Activated effector memory CD4-positive, alpha-beta T cell treated with anti-CD3 and anti-CD28 coated beads, Interleukin-2, amount 50 U/mL, for 16 hours (primary cell): ENCODE measurements at regions not wholly inside any gene's neighbourhood (a gene's known extent, or its start where the extent isn't known, plus 50 kb on each side); places are given as distances from the start of the nearest gene placed in this dataset.
A peak's percentile ranks its signal among the peaks of the same experiment; 100 is the strongest.
"Not testable (repeated sequence)": the region's sequence is repeated elsewhere in the genome, so short reads cannot be mapped to it uniquely, and the experiment has no call there.

Experiments
- DNase-seq: peaks from one replicate; pipeline ENCODE4 v3.0.0-alpha.2; 2020

GRCh38 chr18:34942276-34942675, 98.9 kb upstream of the MAPRE2 start:
- no peak for DNase-seq

DNA sequence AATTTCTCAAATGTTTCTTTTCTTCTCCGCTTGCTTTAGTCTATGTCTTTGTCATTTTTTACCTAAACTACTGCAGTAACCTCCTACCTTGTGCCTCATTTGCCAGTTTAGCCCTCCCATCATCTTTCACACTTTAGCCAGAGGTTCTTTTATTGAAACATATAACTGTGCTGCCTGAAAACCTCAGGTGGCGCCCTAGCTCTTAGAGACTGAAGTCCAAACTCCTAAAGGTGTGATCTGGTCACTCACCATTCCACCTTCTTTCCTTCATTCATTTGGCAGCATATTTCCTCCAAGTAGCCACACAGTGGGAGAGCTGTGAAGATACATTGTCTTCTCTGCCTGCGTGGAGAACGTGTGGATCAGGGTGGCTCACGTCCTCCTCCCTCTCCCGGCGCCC, 98.2 kb upstream of the MAPRE2 start:
- DNase-seq = no peak

DNA sequence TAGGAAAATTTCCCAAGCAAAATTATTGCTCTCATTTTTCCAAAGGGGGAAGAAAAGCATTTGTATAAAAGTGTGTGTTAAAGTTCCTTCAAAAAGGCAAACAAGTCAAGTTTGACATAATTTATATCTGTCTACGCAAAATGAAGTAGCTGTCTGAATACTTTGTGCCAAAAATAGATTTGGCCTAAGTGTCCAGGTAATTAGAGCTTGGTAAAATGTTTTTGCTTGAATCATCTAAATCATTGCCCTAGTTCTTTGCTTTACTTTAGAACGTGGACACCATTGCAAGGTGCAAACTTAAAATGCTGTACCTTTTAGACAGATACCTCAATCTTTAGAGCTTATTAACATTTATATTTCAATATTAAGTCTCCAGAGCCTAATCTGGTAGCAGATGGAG, 97.6 kb upstream of the MAPRE2 start:
- no peak for DNase-seq

- no peak for DNase-seq
Observed at GRCh38 chr18:34947711-34948125, 93.5 kb upstream of the MAPRE2 start.

- DNase-seq = no peak
Observed at GRCh38 chr18:34951625-34952379, 89.4 kb upstream of the MAPRE2 start.

GRCh38 chr18:34953212-34953611, 88.0 kb upstream of the MAPRE2 start:
- no peak for DNase-seq

GRCh38 chr18:34955494-34955893, 85.7 kb upstream of the MAPRE2 start:
- DNase-seq = not testable (repeated sequence)

DNA sequence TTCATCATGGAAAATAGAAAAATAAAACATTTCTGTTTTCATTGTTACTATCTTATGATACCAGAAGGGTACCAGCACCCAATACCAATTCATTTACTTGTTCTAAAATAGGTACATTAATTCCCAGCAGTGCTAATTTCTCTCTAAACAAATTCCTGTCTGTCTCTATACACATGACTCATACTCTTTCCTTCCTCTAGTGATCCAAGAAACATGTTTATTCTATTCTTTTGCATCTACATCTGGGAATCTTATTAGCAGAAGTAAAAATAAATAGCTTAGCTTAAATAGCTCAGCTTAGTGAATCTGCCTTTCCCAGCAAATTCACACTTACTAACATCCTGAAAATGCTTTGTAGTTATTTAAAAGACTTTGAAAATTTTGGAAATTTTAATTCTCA, 84.5 kb upstream of the MAPRE2 start:
- no peak for DNase-seq

DNA sequence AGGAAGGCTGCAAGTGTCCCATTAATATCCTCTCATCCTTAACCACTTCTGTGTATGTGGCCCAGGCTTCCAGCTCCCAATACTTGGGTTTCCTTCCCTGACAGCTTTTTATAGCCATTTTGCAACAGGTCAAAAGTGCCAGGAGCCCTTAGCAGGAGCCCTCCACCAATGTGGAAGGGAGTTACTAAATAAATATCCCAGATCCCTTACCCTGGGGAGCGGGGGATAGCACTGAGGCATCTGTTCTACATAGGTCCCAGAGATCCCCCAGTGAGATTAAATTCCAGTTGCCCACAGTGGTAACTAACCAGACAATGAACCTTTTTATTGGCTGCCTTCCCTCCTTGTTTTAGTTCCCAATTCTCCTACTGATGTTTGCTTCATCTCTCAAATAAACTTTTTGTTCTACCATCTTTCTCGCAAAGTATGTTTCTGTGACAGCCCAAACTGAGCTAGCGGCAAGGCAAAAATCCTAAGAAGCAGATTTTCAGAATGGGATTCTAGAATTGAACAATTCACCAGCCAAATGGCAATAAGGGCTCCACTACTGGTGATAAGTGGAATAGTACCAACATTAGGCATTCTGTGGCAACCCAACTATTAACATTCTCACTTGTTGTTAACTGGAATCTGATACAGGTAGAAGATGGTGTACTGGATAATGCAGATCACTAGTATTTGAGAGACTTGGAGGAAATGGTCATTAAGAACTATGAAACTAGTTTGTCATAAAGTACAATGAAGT, 83.9 kb upstream of the MAPRE2 start:
- no peak for DNase-seq

GRCh38 chr18:34957864-34958259, 83.4 kb upstream of the MAPRE2 start:
- DNase-seq = no peak

- DNase-seq = no peak
Observed at GRCh38 chr18:34959211-34959829, 81.9 kb upstream of the MAPRE2 start.

GRCh38 chr18:34959989-34960388, 81.2 kb upstream of the MAPRE2 start:
- no peak for DNase-seq

DNA sequence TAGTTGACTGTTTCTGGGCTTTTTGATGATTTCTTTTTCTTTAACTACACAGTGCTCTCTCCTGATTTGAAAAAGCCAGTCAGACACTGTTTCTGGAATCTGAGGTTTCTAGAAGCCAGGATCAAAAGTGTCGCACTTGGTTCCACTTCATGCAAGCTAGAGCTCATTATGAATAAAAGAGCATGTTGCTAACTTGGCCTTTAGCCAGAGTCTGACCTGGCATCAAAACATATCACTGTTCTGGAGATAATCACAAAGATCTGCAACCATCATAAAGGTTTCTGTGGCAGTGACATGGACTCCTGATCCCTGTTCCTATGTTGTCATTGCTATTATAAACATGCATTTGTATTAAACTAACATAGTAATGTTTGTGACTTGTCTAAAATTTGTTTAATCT, 76.1 kb upstream of the MAPRE2 start:
- DNase-seq = no peak

GRCh38 chr18:34965566-34965965, 75.6 kb upstream of the MAPRE2 start:
- no peak for DNase-seq

DNA sequence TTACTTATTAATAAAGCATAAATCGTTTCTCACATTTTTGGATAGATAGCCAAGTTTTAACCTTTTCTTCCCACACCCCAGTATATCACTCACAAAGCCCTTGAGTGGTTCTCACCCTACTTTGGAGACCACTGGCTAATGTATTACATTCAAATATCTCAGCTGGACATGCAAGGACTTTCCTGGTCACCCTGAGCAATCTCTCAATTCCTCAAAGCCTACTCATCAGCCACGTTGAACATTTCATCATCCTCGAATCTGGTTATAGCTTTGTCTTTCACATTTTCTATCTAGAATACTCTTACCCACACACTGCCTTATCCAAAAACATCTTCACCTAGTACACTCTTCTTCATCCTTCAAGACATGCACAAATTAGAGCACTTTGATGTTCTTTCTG, 71.1 kb upstream of the MAPRE2 start:
- no peak for DNase-seq

DNA sequence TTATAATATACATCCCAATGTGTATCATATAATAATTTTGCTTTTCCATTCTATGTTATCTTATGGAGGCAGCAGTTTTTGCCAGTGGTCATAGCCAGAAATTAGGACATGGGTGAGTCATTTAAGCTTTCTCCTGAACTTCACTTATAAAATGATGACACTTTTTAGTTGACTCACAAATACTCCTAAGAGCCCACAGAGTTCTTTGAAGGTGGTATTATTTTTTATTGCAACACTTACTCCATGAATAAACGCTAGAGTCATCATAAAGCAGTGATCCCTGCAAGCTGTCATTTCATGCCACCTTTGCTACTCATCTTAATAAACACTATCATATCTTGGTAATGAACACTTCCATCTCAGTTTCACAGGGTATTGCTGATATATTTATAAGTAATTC, 69.9 kb upstream of the MAPRE2 start:
- DNase-seq = no peak

GRCh38 chr18:34972765-34973414, 68.3 kb upstream of the MAPRE2 start:
- DNase-seq = no peak

DNA sequence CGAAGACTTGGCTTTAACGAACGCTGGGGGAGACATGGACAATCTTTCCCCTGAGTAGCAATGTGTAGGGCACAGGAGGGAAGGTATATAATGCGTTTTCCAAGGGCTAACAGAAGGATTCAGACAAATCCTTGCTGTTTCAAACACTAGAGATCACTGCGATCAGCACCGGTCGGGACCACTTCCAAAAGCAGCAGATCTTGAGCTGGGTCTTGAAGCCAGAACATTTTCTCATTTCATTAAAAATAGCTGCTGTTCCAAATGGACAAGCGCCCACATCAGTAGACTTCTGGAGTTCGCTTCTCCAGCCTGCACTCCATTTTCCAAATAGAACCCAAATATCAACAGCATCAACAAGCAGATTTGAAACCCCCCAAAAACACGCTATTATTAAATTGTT, 65.1 kb upstream of the MAPRE2 start:
- no peak for DNase-seq

GRCh38 chr18:34976534-34976898, 64.7 kb upstream of the MAPRE2 start:
- DNase-seq = no peak

GRCh38 chr18:34976899-34977837, 64.0 kb upstream of the MAPRE2 start:
- peak; percentile 89 for DNase-seq

DNA sequence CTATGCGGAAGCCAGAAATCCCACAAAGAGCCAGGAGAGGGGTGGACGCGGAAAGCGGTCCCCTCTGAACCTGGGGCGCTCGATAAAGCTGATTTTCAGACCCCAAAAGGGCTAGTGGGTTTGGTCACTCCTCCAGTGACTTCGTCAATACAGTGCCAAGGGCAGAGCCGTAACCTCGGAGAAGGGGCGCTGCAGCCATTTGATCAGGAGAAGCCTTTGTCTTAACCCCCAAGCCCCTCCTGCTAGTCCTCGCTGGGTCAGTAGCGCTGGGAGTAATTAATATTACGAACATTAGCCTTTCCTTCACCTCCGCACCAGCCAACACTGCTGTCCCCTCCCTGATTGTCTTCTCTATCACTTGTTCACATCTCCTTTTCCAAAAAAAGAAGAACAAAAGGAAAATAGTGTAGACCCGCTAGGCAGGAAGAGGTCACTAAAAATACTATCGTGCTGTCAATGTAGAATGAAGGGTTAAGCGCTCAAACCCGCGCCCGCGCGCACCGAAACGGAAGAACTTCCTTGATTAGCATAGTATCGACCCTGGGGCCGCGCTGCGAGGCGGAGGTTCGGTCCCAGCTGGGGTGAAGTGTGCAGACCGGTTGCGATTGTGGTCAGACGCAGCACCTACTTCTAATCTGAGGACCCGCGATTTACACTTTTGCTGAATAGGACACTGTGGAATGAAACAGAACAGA, 63.2 kb upstream of the MAPRE2 start:
- DNase-seq = peak; percentile 80

- no peak for DNase-seq
Observed at GRCh38 chr18:34978533-34978893, 62.7 kb upstream of the MAPRE2 start.
